ENCODE measurements at regions not wholly inside any gene's neighbourhood (a gene's known extent, or its start where the extent isn't known, plus 50 kb on each side); places are given as distances from the start of the nearest gene placed in this dataset.

DNA sequence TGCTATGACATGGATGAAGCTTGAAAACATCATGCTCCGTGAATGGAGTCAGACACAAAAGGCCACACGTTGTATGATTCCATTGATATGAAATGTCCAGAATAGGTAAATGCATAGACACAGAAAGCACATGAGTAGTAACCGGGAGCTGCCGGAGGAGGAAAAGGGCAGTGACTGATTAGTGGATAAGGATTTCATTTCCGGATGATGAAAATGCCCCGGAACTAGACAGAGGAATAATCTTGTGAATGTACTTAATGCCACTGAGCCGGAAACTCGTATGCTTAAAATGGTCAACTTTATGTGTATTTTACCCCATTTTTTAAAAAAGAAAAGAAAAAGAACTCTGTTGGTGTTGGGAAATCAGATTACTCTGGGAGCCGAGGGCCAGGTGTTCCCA, 112.7 kb upstream of the FAM9B start (continued):
- no peak for TF ChIP-seq ZNF16 (tag by site-specific recombination; IDR thresholded peaks at IDR 0.05; ENCODE audit: low read depth)

DNA sequence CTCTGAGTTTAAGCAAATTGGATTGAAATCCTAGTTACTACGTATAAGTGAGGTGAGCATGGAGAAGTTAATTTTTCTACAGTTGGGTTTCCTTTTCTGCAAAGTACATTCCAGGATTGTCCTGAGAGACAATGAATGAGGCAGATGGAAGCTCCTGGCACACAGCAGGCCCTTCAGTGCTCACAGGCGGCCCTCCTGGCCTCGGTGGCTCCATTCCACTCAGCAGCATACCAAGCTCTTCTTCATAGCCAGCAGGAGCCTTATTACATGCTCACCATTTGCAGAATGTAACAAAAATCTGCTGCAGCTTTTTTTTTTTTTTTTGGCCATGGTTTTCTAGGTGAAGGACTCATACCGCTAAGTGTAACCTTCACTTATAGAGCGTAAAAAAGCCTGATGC, 113.2 kb upstream of the FAM9B start:
- ChIA-PET POLR2A (no interaction called here), CTCF (interaction anchor here (0.7 kb wide), 1 partner anchor 872 kb away, joined by 3 read pairs; no protein-coding TSS in a partner anchor)
- Histone ChIP-seq H3K27ac (ENCODE audit: extremely low read depth, low read depth, low read length) (no peak overlapping the region), H3K4me1 (ENCODE audit: control insufficient read depth, insufficient read depth, low read length) (no peaks in the 10 kb centered on the region), H3K36me3 (ENCODE audit: control insufficient read depth in 2 of 2, insufficient read depth in 1 of 2, low read length in 2 of 2) (no peaks in the 10 kb centered on the region), H3K9me3 (ENCODE audit: control insufficient read depth, insufficient read depth, low read depth, low read length) (no peaks in the 10 kb centered on the region), H3K4me3 (ENCODE audit: low read depth, low read length) (no peak overlapping the region)
- TF ChIP-seq ZSCAN30 (tag by site-specific recombination; IDR thresholded peaks at IDR 0.05) (no peak), ZFP37 (tag by site-specific recombination; IDR thresholded peaks at IDR 0.05) (no peak), ZNF292 (tag by site-specific recombination; IDR thresholded peaks at IDR 0.05; ENCODE audit: borderline replicate concordance, low read depth) (no peak), ZNF596 (tag by site-specific recombination; IDR thresholded peaks at IDR 0.05) (no peak), ZNF621 (tag by site-specific recombination; IDR thresholded peaks at IDR 0.05) (no peak), ZNF629 (tag by site-specific recombination; IDR thresholded peaks at IDR 0.05) (no peak)
- TF ChIP-seq, protein P1, sequence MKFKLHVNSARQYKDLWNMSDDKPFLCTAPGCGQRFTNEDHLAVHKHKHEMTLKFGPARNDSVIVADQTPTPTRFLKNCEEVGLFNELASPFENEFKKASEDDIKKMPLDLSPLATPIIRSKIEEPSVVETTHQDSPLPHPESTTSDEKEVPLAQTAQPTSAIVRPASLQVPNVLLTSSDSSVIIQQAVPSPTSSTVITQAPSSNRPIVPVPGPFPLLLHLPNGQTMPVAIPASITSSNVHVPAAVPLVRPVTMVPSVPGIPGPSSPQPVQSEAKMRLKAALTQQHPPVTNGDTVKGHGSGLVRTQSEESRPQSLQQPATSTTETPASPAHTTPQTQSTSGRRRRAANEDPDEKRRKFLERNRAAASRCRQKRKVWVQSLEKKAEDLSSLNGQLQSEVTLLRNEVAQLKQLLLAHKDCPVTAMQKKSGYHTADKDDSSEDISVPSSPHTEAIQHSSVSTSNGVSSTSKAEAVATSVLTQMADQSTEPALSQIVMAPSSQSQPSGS (tag by site-specific recombination; IDR thresholded peaks at IDR 0.05; ENCODE audit: low read depth), result no peak
- TF ChIP-seq, protein P2, sequence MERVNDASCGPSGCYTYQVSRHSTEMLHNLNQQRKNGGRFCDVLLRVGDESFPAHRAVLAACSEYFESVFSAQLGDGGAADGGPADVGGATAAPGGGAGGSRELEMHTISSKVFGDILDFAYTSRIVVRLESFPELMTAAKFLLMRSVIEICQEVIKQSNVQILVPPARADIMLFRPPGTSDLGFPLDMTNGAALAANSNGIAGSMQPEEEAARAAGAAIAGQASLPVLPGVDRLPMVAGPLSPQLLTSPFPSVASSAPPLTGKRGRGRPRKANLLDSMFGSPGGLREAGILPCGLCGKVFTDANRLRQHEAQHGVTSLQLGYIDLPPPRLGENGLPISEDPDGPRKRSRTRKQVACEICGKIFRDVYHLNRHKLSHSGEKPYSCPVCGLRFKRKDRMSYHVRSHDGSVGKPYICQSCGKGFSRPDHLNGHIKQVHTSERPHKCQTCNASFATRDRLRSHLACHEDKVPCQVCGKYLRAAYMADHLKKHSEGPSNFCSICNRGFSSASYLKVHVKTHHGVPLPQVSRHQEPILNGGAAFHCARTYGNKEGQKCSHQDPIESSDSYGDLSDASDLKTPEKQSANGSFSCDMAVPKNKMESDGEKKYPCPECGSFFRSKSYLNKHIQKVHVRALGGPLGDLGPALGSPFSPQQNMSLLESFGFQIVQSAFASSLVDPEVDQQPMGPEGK (tag by site-specific recombination; IDR thresholded peaks at IDR 0.05), result no peak
- TF ChIP-seq, protein P3, sequence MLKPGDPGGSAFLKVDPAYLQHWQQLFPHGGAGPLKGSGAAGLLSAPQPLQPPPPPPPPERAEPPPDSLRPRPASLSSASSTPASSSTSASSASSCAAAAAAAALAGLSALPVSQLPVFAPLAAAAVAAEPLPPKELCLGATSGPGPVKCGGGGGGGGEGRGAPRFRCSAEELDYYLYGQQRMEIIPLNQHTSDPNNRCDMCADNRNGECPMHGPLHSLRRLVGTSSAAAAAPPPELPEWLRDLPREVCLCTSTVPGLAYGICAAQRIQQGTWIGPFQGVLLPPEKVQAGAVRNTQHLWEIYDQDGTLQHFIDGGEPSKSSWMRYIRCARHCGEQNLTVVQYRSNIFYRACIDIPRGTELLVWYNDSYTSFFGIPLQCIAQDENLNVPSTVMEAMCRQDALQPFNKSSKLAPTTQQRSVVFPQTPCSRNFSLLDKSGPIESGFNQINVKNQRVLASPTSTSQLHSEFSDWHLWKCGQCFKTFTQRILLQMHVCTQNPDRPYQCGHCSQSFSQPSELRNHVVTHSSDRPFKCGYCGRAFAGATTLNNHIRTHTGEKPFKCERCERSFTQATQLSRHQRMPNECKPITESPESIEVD (tag by site-specific recombination; IDR thresholded peaks at IDR 0.05), result no peak

DNA sequence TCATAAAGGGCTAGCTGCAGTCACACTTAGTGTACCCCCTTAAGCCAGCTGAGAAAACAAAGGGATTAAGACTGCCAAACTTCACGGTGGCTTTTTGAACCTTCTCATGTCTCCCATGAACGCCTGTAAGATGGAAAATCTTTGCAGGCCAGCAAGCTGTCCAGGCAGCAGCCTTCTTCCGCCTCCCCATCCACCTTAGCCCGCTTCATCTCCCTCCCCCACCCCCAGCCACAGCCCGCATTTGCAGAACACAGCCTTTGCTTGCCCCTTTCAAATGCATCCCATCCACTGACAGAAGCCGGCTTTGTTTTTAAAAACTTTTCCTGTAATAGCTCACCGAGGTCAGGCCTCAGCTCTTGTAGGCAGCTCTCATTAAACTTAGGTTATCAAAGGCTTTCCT, 113.8 kb upstream of the FAM9B start:
- Histone ChIP-seq H3K36me3 (ENCODE audit: control insufficient read depth in 2 of 2, insufficient read depth in 1 of 2, low read length in 2 of 2) (no peaks in the 10 kb centered on the region), H3K9me3 (ENCODE audit: control insufficient read depth, insufficient read depth, low read depth, low read length) (no peaks in the 10 kb centered on the region), H3K27ac (ENCODE audit: extremely low read depth, low read depth, low read length) (no peak overlapping the region), H3K4me1 (ENCODE audit: control insufficient read depth, insufficient read depth, low read length) (no peaks in the 10 kb centered on the region), H3K4me3 (ENCODE audit: low read depth, low read length) (no peak overlapping the region)
- ChIA-PET CTCF (interaction anchor here (0.6 to 0.7 kb wide), 2 partner anchors 872 to 1202 kb away, joined by 3 read pairs; no protein-coding TSS in a partner anchor), POLR2A (no interaction called here)
- no peak for TF ChIP-seq ZNF529 (tag by site-specific recombination; IDR thresholded peaks at IDR 0.05; ENCODE audit: insufficient replicate concordance)
- no peak for TF ChIP-seq ZNF121 (tag by site-specific recombination; IDR thresholded peaks at IDR 0.05)
- TF ChIP-seq GLI4 (tag by site-specific recombination; IDR thresholded peaks at IDR 0.05), result no peak
- no peak for TF ChIP-seq WT1 (tag by site-specific recombination; IDR thresholded peaks at IDR 0.05)
- TF ChIP-seq ZFHX2 (tag by site-specific recombination; conservative IDR thresholded peaks at IDR 0.05), result no peak
- no peak for TF ChIP-seq HOXC10 (CRISPR knock-in tag; IDR thresholded peaks at IDR 0.05)
- TF ChIP-seq SETDB1 (IDR thresholded peaks at IDR 0.05; ENCODE audit: insufficient read length, low read length), result no peak
- TF ChIP-seq ZNF785 (tag by site-specific recombination; IDR thresholded peaks at IDR 0.05), result no peak
- no peak for TF ChIP-seq ZNF560 (tag by site-specific recombination; IDR thresholded peaks at IDR 0.05; ENCODE audit: borderline replicate concordance)
